ENCODE measurements at regions not wholly inside any gene's neighbourhood (a gene's known extent, or its start where the extent isn't known, plus 50 kb on each side); places are given as distances from the start of the nearest gene placed in this dataset.

DNA sequence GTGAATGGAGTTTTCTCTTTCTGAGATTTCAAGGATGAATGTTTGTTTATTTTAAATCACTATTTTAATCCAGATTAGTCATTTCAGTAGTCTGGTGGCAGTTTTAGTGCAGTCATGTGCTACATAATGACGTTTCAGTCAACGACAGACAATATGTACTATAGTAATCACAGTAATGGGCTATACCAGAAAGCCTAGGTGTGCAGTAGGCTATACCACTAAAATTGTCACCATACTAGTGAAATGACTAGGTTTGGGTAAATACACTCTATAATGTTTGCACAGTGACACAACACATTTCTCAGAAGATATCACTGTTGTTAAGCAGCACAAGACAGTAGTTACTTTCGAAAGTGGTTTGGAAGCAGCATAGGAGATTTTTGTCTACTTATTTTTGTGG, 203.1 kb downstream of the ETNK1 start:
- Histone ChIP-seq H2AFZ (ENCODE audit: low read depth, low read length) (no peak overlapping the region), H3K36me3 (ENCODE audit: insufficient read depth, low read length) (no peaks in the 10 kb centered on the region), H3K9me3 (ENCODE audit: low read length) (peaks cover 6% of the 10 kb centered on the region), H3K4me3 (ENCODE audit: low read length) (no peak overlapping the region), H3K27me3 (ENCODE audit: insufficient read depth, low read length) (no peaks in the 10 kb centered on the region), H3K4me1 (ENCODE audit: insufficient read depth, low read length) (no peaks in the 10 kb centered on the region)

DNA sequence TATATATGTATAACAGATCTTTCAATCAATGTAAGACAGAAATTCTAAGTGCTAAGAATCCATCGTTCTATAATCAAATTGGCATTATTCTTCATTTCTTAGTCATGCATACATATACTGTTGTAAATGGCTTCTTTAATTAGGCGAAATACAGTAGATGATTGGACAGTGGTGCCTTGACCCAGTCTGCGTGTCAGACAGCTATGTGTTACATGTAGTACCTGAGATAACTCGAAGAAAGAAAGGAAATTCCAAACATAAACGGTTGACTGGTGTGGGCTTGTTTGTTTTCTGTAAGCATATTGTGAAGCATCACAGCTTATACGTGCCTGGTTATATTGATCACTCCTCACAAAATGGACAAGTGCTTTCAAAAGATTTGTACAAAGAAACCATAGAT, 210.5 kb downstream of the ETNK1 start:
- Histone ChIP-seq H2AFZ (ENCODE audit: low read depth, low read length) (no peak overlapping the region), H3K27me3 (ENCODE audit: insufficient read depth, low read length) (no peaks in the 10 kb centered on the region), H3K36me3 (ENCODE audit: insufficient read depth, low read length) (no peaks in the 10 kb centered on the region), H3K4me1 (ENCODE audit: insufficient read depth, low read length) (no peaks in the 10 kb centered on the region), H3K9me3 (ENCODE audit: low read length) (no peaks in the 10 kb centered on the region), H3K4me3 (ENCODE audit: low read length) (no peak overlapping the region)

DNA sequence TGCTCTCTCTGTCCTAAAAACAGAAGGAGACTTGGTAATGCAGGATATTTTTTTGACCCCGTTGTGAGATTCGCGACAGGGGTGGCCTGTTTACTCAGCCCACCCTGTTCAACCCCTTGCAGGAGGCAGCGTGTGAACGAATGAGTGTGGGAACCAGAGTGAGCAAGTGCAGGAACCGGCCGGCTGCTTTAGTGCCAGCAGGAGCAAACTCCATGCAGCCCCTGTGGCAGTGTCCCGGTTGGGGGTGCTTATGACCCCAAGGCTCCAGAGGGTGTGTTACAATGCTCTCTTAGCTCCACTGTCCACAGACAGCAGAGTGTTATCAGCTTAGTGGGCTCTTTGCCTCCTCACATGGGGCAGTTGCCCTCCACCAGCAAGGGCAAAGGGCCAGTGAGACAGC, 225.2 kb downstream of the ETNK1 start:
- no peaks in the 10 kb centered on the region for H3K27me3 ChIP-seq (ENCODE audit: insufficient read depth, low read length)
- H2AFZ ChIP-seq (ENCODE audit: low read depth, low read length): no peak overlapping the region
- no peak overlapping the region for H3K4me3 ChIP-seq (ENCODE audit: low read length)
- H3K36me3 ChIP-seq (ENCODE audit: insufficient read depth, low read length): no peaks in the 10 kb centered on the region
- no peaks in the 10 kb centered on the region for H3K9me3 ChIP-seq (ENCODE audit: low read length)
- no peaks in the 10 kb centered on the region for H3K4me1 ChIP-seq (ENCODE audit: insufficient read depth, low read length)

GRCh38 chr12:22851532-22851931, 226.6 kb downstream of the ETNK1 start:
- H3K4me3 ChIP-seq (ENCODE audit: low read length): no peak overlapping the region
- H3K4me1 ChIP-seq (ENCODE audit: insufficient read depth, low read length): peaks cover 4% of the 10 kb centered on the region
- no peaks in the 10 kb centered on the region for H3K36me3 ChIP-seq (ENCODE audit: insufficient read depth, low read length)
- H2AFZ ChIP-seq (ENCODE audit: low read depth, low read length): no peak overlapping the region
- H3K27me3 ChIP-seq (ENCODE audit: insufficient read depth, low read length): no peaks in the 10 kb centered on the region
- H3K9me3 ChIP-seq (ENCODE audit: low read length): no peaks in the 10 kb centered on the region

DNA sequence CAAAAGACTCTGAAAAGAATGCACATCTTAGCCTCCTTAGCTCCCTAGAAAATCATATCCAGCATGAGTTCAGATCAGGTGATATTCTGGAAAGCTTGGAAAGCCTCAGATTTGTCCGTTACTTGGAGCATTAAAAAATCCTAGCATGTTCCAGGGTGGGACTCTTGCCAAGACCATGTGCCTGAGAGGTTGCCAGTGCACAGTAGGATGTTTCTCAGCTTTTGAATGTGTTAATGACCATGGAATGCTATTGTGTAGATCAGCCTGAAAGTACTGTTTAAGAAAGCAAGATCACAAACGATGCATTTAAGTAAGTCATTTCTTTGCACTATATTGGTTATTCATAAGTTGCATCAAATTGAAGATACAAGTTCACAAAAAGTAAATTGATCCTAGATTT, 230.5 kb downstream of the ETNK1 start:
- Histone ChIP-seq H3K36me3 (ENCODE audit: insufficient read depth, low read length) (no peaks in the 10 kb centered on the region), H3K27me3 (ENCODE audit: insufficient read depth, low read length) (no peaks in the 10 kb centered on the region), H3K4me1 (ENCODE audit: insufficient read depth, low read length) (peaks cover 17% of the 10 kb centered on the region), H3K4me3 (ENCODE audit: low read length) (no peak overlapping the region), H3K9me3 (ENCODE audit: low read length) (no peaks in the 10 kb centered on the region), H2AFZ (ENCODE audit: low read depth, low read length) (no peak overlapping the region)

DNA sequence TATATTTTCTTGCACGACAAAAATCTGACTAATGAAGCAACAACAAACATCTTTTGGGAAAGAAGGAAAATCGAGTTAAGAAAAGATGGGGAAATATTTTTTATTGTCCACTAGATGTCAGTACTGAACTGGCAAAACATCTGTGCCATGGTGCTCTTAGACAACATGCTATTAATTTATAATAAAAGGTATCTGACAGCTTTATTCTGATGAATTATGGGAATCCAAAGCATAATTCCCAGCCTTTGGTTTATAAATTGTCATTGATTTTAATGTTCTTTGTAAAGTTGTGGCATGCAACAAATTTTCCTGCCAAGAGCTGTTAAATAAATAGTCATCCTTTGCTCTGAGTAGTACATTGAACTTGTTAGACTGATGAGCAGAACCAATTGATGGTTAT, 231.2 kb downstream of the ETNK1 start:
- H2AFZ ChIP-seq (ENCODE audit: low read depth, low read length): no peak overlapping the region
- H3K9me3 ChIP-seq (ENCODE audit: low read length): no peaks in the 10 kb centered on the region
- no peak overlapping the region for H3K4me3 ChIP-seq (ENCODE audit: low read length)
- H3K4me1 ChIP-seq (ENCODE audit: insufficient read depth, low read length): peaks cover 22% of the 10 kb centered on the region
- H3K36me3 ChIP-seq (ENCODE audit: insufficient read depth, low read length): no peaks in the 10 kb centered on the region
- no peaks in the 10 kb centered on the region for H3K27me3 ChIP-seq (ENCODE audit: insufficient read depth, low read length)

GRCh38 chr12:22858849-22859570, 234.0 kb downstream of the ETNK1 start:
- Histone ChIP-seq H3K36me3 (ENCODE audit: insufficient read depth, low read length) (no peaks in the 10 kb centered on the region), H3K4me1 (ENCODE audit: insufficient read depth, low read length) (peaks cover 23% of the 10 kb centered on the region), H3K4me3 (ENCODE audit: low read length) (no peak overlapping the region), H2AFZ (ENCODE audit: low read depth, low read length) (no peak overlapping the region), H3K9me3 (ENCODE audit: low read length) (no peaks in the 10 kb centered on the region), H3K27me3 (ENCODE audit: insufficient read depth, low read length) (no peaks in the 10 kb centered on the region)

GRCh38 chr12:22860926-22861325, 236.0 kb downstream of the ETNK1 start:
- Histone ChIP-seq H3K4me3 (ENCODE audit: low read length) (no peak overlapping the region), H3K4me1 (ENCODE audit: insufficient read depth, low read length) (peaks cover 23% of the 10 kb centered on the region), H3K9me3 (ENCODE audit: low read length) (no peaks in the 10 kb centered on the region), H3K27me3 (ENCODE audit: insufficient read depth, low read length) (no peaks in the 10 kb centered on the region), H2AFZ (ENCODE audit: low read depth, low read length) (no peak overlapping the region), H3K36me3 (ENCODE audit: insufficient read depth, low read length) (no peaks in the 10 kb centered on the region)

DNA sequence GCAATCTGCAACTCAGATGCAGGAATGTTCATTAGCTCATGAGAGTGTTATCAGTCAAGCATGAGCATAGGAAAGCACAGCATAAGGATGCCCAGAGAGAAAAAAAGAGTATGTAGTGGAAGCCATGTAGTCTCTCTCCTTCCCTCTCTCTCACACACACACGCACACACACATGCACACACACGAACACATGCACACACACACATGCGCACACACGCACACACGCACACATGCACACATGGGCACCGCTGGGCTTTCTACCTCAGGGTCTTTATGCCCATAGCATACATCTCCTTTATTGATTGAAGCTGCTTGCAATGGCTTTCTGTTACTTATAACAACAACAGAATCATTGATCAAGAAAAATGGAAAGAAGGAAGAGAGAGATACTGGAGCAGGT, 240.9 kb downstream of the ETNK1 start:
- Histone ChIP-seq H3K27me3 (ENCODE audit: insufficient read depth, low read length) (no peaks in the 10 kb centered on the region), H3K4me1 (ENCODE audit: insufficient read depth, low read length) (peaks cover 5% of the 10 kb centered on the region), H3K9me3 (ENCODE audit: low read length) (no peaks in the 10 kb centered on the region), H3K4me3 (ENCODE audit: low read length) (no peak overlapping the region), H2AFZ (ENCODE audit: low read depth, low read length) (no peak overlapping the region), H3K36me3 (ENCODE audit: insufficient read depth, low read length) (no peaks in the 10 kb centered on the region)

DNA sequence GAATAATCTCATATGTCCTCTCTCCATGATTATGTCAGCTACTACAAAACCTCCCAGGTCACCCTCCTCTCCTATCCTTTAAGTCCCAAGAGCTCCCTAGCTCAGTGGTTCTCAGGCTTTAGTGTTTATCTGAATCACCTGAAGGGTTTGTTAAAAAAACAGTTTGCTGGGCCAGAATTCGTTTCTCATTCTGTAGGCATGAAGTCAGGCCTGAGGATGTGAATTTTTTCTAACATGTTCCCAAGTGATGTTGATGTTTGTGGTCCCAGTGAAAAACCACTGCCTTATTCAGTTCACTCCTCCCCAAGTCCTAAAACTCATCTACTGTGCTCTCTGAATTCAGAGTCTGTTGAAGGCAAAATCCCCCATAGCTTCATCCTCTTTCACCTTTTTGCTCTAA, 241.4 kb downstream of the ETNK1 start:
- H3K4me1 ChIP-seq (ENCODE audit: insufficient read depth, low read length): no peaks in the 10 kb centered on the region
- no peak overlapping the region for H3K4me3 ChIP-seq (ENCODE audit: low read length)
- H2AFZ ChIP-seq (ENCODE audit: low read depth, low read length): no peak overlapping the region
- no peaks in the 10 kb centered on the region for H3K9me3 ChIP-seq (ENCODE audit: low read length)
- no peaks in the 10 kb centered on the region for H3K36me3 ChIP-seq (ENCODE audit: insufficient read depth, low read length)
- no peaks in the 10 kb centered on the region for H3K27me3 ChIP-seq (ENCODE audit: insufficient read depth, low read length)

- Histone ChIP-seq H3K4me1 (ENCODE audit: insufficient read depth, low read length) (no peaks in the 10 kb centered on the region), H2AFZ (ENCODE audit: low read depth, low read length) (no peak overlapping the region), H3K4me3 (ENCODE audit: low read length) (no peak overlapping the region), H3K36me3 (ENCODE audit: insufficient read depth, low read length) (no peaks in the 10 kb centered on the region), H3K27me3 (ENCODE audit: insufficient read depth, low read length) (no peaks in the 10 kb centered on the region), H3K9me3 (ENCODE audit: low read length) (no peaks in the 10 kb centered on the region)
Observed at GRCh38 chr12:22874151-22874550, 249.2 kb downstream of the ETNK1 start.

DNA sequence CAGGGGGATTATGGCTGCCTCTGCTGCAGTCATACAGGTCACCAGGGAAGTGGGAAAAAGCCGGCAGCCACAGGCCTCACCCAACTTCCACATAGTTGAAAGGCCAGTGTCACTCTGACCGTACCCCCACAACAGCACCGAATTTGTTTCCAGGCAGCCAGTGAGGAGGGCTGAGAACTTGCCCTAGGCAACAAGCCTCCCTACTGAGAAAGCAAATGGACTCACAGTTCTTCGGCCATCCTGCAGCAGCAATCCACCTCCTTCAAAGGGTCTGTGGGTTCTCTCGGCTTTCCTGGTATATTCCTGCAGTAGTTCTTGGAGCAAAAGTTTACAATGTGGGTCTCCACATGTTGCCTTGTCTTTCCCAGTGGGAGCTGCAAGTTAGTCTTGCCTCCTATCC, 251.3 kb downstream of the ETNK1 start:
- no peaks in the 10 kb centered on the region for H3K27me3 ChIP-seq (ENCODE audit: insufficient read depth, low read length)
- H2AFZ ChIP-seq (ENCODE audit: low read depth, low read length): no peak overlapping the region
- no peaks in the 10 kb centered on the region for H3K4me1 ChIP-seq (ENCODE audit: insufficient read depth, low read length)
- H3K9me3 ChIP-seq (ENCODE audit: low read length): no peaks in the 10 kb centered on the region
- H3K36me3 ChIP-seq (ENCODE audit: insufficient read depth, low read length): no peaks in the 10 kb centered on the region
- no peak overlapping the region for H3K4me3 ChIP-seq (ENCODE audit: low read length)

- no peak overlapping the region for H3K4me3 ChIP-seq (ENCODE audit: low read length)
- H3K9me3 ChIP-seq (ENCODE audit: low read length): no peaks in the 10 kb centered on the region
- no peaks in the 10 kb centered on the region for H3K36me3 ChIP-seq (ENCODE audit: insufficient read depth, low read length)
- no peaks in the 10 kb centered on the region for H3K27me3 ChIP-seq (ENCODE audit: insufficient read depth, low read length)
- no peak overlapping the region for H2AFZ ChIP-seq (ENCODE audit: low read depth, low read length)
- no peaks in the 10 kb centered on the region for H3K4me1 ChIP-seq (ENCODE audit: insufficient read depth, low read length)
Observed at GRCh38 chr12:22879203-22879602, 254.2 kb downstream of the ETNK1 start.

GRCh38 chr12:22880331-22880730, 255.4 kb downstream of the ETNK1 start:
- Histone ChIP-seq H3K36me3 (ENCODE audit: insufficient read depth, low read length) (no peaks in the 10 kb centered on the region), H3K9me3 (ENCODE audit: low read length) (no peaks in the 10 kb centered on the region), H3K4me1 (ENCODE audit: insufficient read depth, low read length) (no peaks in the 10 kb centered on the region), H2AFZ (ENCODE audit: low read depth, low read length) (no peak overlapping the region), H3K4me3 (ENCODE audit: low read length) (no peak overlapping the region), H3K27me3 (ENCODE audit: insufficient read depth, low read length) (no peaks in the 10 kb centered on the region)
